ENCODE measurements at regions not wholly inside any gene's neighbourhood (a gene's known extent, or its start where the extent isn't known, plus 50 kb on each side); places are given as distances from the start of the nearest gene placed in this dataset.
"Not testable (repeated sequence)": the region's sequence is repeated elsewhere in the genome, so short reads cannot be mapped to it uniquely, and the experiment has no call there.

GRCh38 chr9:62798884-62799850, 1609.3 kb downstream of the SPATA31A7 start:
- peak; percentile 59 to 90 for DNase-seq
- 21 to 25% methylated on average over 35 of the region's 35 CpGs for WGBS, 2 donors

GRCh38 chr9:62799851-62800371, 1610.1 kb downstream of the SPATA31A7 start:
- DNase-seq (peak; percentile 45 to 93), ATAC-seq (ENCODE audit: low FRiP score in 2 of 2) (peak; percentile 31 to 35)
- Histone ChIP-seq H3K4me1 (peaks cover 7 to 39% (median 22%) of the 10 kb centered on the region in 4 donors), H3K27ac (peak overlapping the region; percentile 19 to 89 (median 78)), H3K27me3 (peaks cover 0 to 28% (median 19%) of the 10 kb centered on the region in 4 donors), H3K4me3 (peak overlapping the region in 3 of 4 donors; percentile 43 to 56 (median 55))
- not testable (repeated sequence) for H3K9me3 ChIP-seq, H3K36me3 ChIP-seq
- WGBS, 2 donors = 15 to 19% methylated on average over 29 to 32 of the region's 36 CpGs
- peak in 1 of 4 donors; percentile 41 for TF ChIP-seq POLR2A (IDR thresholded peaks at IDR 0.05)

More at GRCh38 chr9:62798884-62799850, 1609.3 kb downstream of the SPATA31A7 start:
- peak in 1 of 4 donors; percentile 62 for TF ChIP-seq POLR2A (IDR thresholded peaks at IDR 0.05)
- ATAC-seq (ENCODE audit: low FRiP score in 2 of 2) = peak; percentile 54 to 73
- H3K36me3 ChIP-seq, H3K9me3 ChIP-seq: not testable (repeated sequence)
- Histone ChIP-seq H3K4me1 (peaks cover 7 to 39% (median 22%) of the 10 kb centered on the region in 4 donors), H3K27ac (peak overlapping the region; percentile 19 to 89 (median 78)), H3K4me3 (peak overlapping the region in 3 of 4 donors; percentile 43 to 56 (median 55)), H3K27me3 (peaks cover 0 to 28% (median 19%) of the 10 kb centered on the region in 4 donors)

- not testable (repeated sequence) for H3K9me3 ChIP-seq, H3K36me3 ChIP-seq
- peak overlapping the region; percentile 70 to 89 (median 80) for H3K27ac ChIP-seq
- TF ChIP-seq POLR2A (IDR thresholded peaks at IDR 0.05) = peak in 1 of 4 donors; percentile 7
- ATAC-seq (ENCODE audit: low FRiP score in 2 of 2) = peak; percentile 61 to 67
- WGBS, 2 donors = 34 to 37% methylated on average over 29 of the region's 30 CpGs
- DNase-seq = peak; percentile 51 to 90
- H3K27me3 ChIP-seq = peaks cover 0 to 28% (median 19%) of the 10 kb centered on the region in 4 donors
- H3K4me3 ChIP-seq = peak overlapping the region in 3 of 4 donors; percentile 43 to 56 (median 55)
- H3K4me1 ChIP-seq = peaks cover 7 to 39% (median 22%) of the 10 kb centered on the region in 4 donors
These were observed 1610.9 kb downstream of the SPATA31A7 start for GRCh38 chr9:62800451-62801371.

GRCh38 chr9:62801372-62801811, 1611.6 kb downstream of the SPATA31A7 start:
- WGBS, 2 donors = 24 to 28% methylated on average over 15 of the region's 15 CpGs
- peak; percentile 69 to 89 for ATAC-seq (ENCODE audit: low FRiP score in 2 of 2)

GRCh38 chr9:62801961-62802718, 1612.3 kb downstream of the SPATA31A7 start:
- 5 to 9% methylated on average over 57 to 63 of the region's 63 CpGs for WGBS, 2 donors
- Histone ChIP-seq H3K4me1 (peaks cover 7 to 39% (median 22%) of the 10 kb centered on the region in 4 donors), H3K27me3 (peaks cover 0 to 28% (median 19%) of the 10 kb centered on the region in 4 donors), H3K4me3 (peak overlapping the region; percentile 11 to 56 (median 49)), H3K27ac (peak overlapping the region; percentile 59 to 89 (median 80))
- not testable (repeated sequence) for H3K9me3 ChIP-seq, H3K36me3 ChIP-seq
- peak in 1 of 4 donors; percentile 50 for TF ChIP-seq POLR2A (IDR thresholded peaks at IDR 0.05)
- DNase-seq (peak; percentile 80 to 97), ATAC-seq (ENCODE audit: low FRiP score in 2 of 2) (peak; percentile 99)

More at GRCh38 chr9:62801372-62801811, 1611.6 kb downstream of the SPATA31A7 start:
- DNase-seq = peak; percentile 63 to 81
- H3K27me3 ChIP-seq = peaks cover 0 to 28% (median 19%) of the 10 kb centered on the region in 4 donors
- H3K4me3 ChIP-seq = peak overlapping the region in 3 of 4 donors; percentile 43 to 56 (median 55)
- H3K4me1 ChIP-seq = peaks cover 7 to 39% (median 22%) of the 10 kb centered on the region in 4 donors
- not testable (repeated sequence) for H3K36me3 ChIP-seq, H3K9me3 ChIP-seq
- H3K27ac ChIP-seq = peak overlapping the region; percentile 0 to 89 (median 80)

- not testable (repeated sequence) for ATAC-seq (ENCODE audit: low FRiP score in 2 of 2); DNase-seq; H3K36me3 ChIP-seq; H3K9me3 ChIP-seq
- H3K4me3 ChIP-seq = peak overlapping the region; percentile 11 to 56 (median 49)
- H3K27ac ChIP-seq = peak overlapping the region; percentile 59 to 89 (median 80)
- H3K4me1 ChIP-seq = peaks cover 7 to 39% (median 22%) of the 10 kb centered on the region in 4 donors
- 11 to 14% methylated on average over 9 of the region's 9 CpGs for WGBS, 2 donors
- H3K27me3 ChIP-seq = peaks cover 0 to 28% (median 19%) of the 10 kb centered on the region in 4 donors
These were observed 1612.9 kb downstream of the SPATA31A7 start for GRCh38 chr9:62802719-62803079.

- H3K27ac ChIP-seq; H3K9me3 ChIP-seq; DNase-seq; H3K36me3 ChIP-seq; ATAC-seq (ENCODE audit: low FRiP score in 2 of 2): not testable (repeated sequence)
- WGBS, 2 donors = 53 to 67% methylated on average over 2 of the region's 2 CpGs
- Histone ChIP-seq H3K4me3 (peak overlapping the region in 1 of 4 donors; percentile 56), H3K4me1 (peaks cover 7 to 39% (median 22%) of the 10 kb centered on the region in 4 donors), H3K27me3 (peaks cover 0 to 28% (median 19%) of the 10 kb centered on the region in 4 donors)
These were observed 1613.3 kb downstream of the SPATA31A7 start for GRCh38 chr9:62803099-62803498.

GRCh38 chr9:62804314-62804713, 1614.5 kb downstream of the SPATA31A7 start:
- not testable (repeated sequence) for ATAC-seq (ENCODE audit: low FRiP score in 2 of 2); H3K4me3 ChIP-seq; H3K36me3 ChIP-seq; H3K9me3 ChIP-seq; H3K27ac ChIP-seq; DNase-seq
- H3K4me1 ChIP-seq = peaks cover 7 to 32% (median 20%) of the 10 kb centered on the region in 4 donors
- WGBS, 2 donors = 28 to 50% methylated on average over 1 of the region's 1 CpG
- peaks cover 0 to 28% (median 16%) of the 10 kb centered on the region in 4 donors for H3K27me3 ChIP-seq

GRCh38 chr9:62807424-62807823, 1617.6 kb downstream of the SPATA31A7 start:
- not testable (repeated sequence) for H3K9me3 ChIP-seq; H3K4me1 ChIP-seq; H3K27me3 ChIP-seq; H3K27ac ChIP-seq; ATAC-seq (ENCODE audit: low FRiP score in 2 of 2); H3K36me3 ChIP-seq; H3K4me3 ChIP-seq
- peak in 1 of 2 donors; percentile 72 for DNase-seq
- 32 to 36% methylated on average over 3 of the region's 3 CpGs for WGBS, 2 donors

- not testable (repeated sequence) for H3K9me3 ChIP-seq; H3K4me3 ChIP-seq; H3K27ac ChIP-seq; H3K4me1 ChIP-seq; ATAC-seq (ENCODE audit: low FRiP score in 2 of 2); H3K27me3 ChIP-seq; DNase-seq; H3K36me3 ChIP-seq
- WGBS, 2 donors = 65 to 67% methylated on average over 3 of the region's 3 CpGs
These were observed 1618.2 kb downstream of the SPATA31A7 start for GRCh38 chr9:62808081-62808480.

GRCh38 chr9:62810318-62810717, 1620.5 kb downstream of the SPATA31A7 start:
- not testable (repeated sequence) for DNase-seq; H3K27ac ChIP-seq; H3K4me3 ChIP-seq; H3K36me3 ChIP-seq; H3K9me3 ChIP-seq; H3K27me3 ChIP-seq; H3K4me1 ChIP-seq; ATAC-seq (ENCODE audit: low FRiP score in 2 of 2)
- WGBS, 2 donors = 71 to 84% methylated on average over 6 of the region's 6 CpGs

All from upper lobe of left lung (tissue), 6 donors.